ENCODE measurements at regions not wholly inside any gene's neighbourhood (a gene's known extent, or its start where the extent isn't known, plus 50 kb on each side); places are given as distances from the start of the nearest gene placed in this dataset.

DNA sequence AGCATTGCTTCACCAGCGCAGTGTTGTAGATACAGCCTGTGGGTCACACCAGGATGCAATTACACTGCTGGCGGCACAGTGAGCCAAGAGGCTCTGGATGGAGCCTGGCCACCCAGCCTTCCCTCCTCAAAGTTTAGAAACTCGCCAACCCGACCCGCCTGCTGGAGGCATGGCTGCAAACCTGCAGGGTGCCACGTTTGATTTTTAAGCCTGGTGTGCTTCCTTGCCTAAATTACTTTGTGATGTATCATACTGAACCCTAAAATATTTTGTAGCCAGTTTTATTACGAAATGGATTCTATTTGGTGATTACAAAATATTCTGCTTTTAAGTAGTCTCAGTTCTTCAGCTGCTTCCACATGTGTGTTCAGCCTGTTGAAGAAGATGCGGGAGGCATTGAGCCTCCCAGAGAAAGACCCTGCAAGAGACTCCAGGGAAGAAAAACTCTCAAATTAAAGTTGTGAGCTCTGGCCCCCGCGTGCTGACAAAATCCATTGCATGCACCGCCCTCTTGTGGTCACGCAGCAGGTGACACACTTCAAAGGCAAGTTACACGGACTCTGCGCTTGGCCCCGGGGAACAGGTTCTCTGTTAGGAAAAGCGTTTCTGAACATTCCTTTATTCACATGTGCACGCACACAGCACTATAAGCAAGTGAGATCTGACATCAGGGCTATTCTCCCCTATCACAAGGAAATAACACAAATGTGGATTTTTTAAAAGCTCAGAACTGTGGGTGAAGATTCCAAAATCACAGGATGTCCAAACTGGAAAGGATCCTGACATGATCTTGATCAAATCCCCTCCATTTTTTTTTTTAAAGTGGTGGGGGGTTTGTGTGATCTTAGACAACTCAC, 63.0 kb upstream of the TWIST2 start:
- no peaks in the 10 kb centered on the region for H3K36me3 ChIP-seq
- peak; percentile 71 to 87 for ATAC-seq
- no peak for TF ChIP-seq POLR2A (IDR thresholded peaks at IDR 0.05)
- peak; percentile 62 to 86 (median 81) for TF ChIP-seq CTCF (IDR thresholded peaks at IDR 0.05 in 4 of 5, conservative IDR thresholded peaks at IDR 0.05 in 1 of 5)
- peak overlapping the region in 2 of 4 donors; percentile 13 to 48 for H3K27ac ChIP-seq
- in situ Hi-C loops (cut with MboI; ENCODE audit: low sequenced_read_pairs in 4 of 4) (loop anchor here (10.0 to 25.0 kb wide), 2 partner anchors 420 to 423 kb away; no protein-coding TSS in a partner anchor), intact Hi-C loops (cut with DNase I; ENCODE audit: low total_unique reads) (loop anchor here (1.0 to 2.0 kb wide), 2 partner anchors 414 to 428 kb away; no protein-coding TSS in a partner anchor)
- H3K9me3 ChIP-seq = no peaks in the 10 kb centered on the region
- no peak overlapping the region for H3K4me3 ChIP-seq
- peaks cover 7 to 10% of the 10 kb centered on the region in 2 donors for H3K4me1 ChIP-seq
- H3K27me3 ChIP-seq = peaks cover 0 to under 1% (median 0%) of the 10 kb centered on the region in 3 donors
- peak; percentile 47 to 65 for DNase-seq

GRCh38 chr2:238785528-238785860, 62.4 kb upstream of the TWIST2 start:
- intact Hi-C loops (cut with DNase I; ENCODE audit: low total_unique reads) (loop anchor here (1.0 to 2.0 kb wide), 2 partner anchors 415 to 428 kb away; no protein-coding TSS in a partner anchor), in situ Hi-C loops (cut with MboI; ENCODE audit: low sequenced_read_pairs in 4 of 4) (loop anchor here (10.0 to 25.0 kb wide), 2 partner anchors 421 to 423 kb away; no protein-coding TSS in a partner anchor)
- TF ChIP-seq CTCF (IDR thresholded peaks at IDR 0.05 in 4 of 5, conservative IDR thresholded peaks at IDR 0.05 in 1 of 5) (no peak), POLR2A (IDR thresholded peaks at IDR 0.05) (no peak)
- Histone ChIP-seq H3K4me3 (no peak overlapping the region), H3K27me3 (peaks cover 0 to 6% (median 4%) of the 10 kb centered on the region in 3 donors), H3K36me3 (no peaks in the 10 kb centered on the region), H3K9me3 (no peaks in the 10 kb centered on the region), H3K4me1 (peaks cover 7 to 10% of the 10 kb centered on the region in 2 donors), H3K27ac (peak overlapping the region in 1 of 4 donors; percentile 13)
- ATAC-seq (no peak), DNase-seq (no peak)

DNA sequence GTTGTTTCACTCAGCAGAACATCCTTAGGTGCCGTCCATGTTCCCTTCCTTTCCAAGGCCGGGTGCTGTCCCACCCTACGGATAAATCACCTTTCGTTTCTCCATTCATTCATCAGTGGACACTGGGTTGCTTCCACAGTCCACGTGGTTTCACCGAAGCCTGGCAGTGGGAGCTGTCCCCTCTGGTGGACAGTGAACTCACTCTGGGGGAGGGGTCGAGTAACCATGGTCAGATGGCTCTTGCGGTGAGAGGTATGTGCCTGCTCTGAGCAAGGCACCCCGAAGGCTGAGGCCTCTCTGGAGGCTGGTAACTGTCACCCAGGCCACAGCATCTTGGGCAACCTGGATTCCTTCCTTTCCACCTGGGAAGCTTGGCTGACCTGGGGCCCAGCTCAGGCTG, 61.5 kb upstream of the TWIST2 start:
- TF ChIP-seq CTCF (IDR thresholded peaks at IDR 0.05 in 4 of 5, conservative IDR thresholded peaks at IDR 0.05 in 1 of 5) (no peak), POLR2A (IDR thresholded peaks at IDR 0.05) (no peak)
- Histone ChIP-seq H3K4me3 (no peak overlapping the region), H3K9me3 (no peaks in the 10 kb centered on the region), H3K4me1 (peaks cover 7 to 10% of the 10 kb centered on the region in 2 donors), H3K27ac (no peak overlapping the region), H3K36me3 (no peaks in the 10 kb centered on the region), H3K27me3 (peaks cover 0 to 10% (median 4%) of the 10 kb centered on the region in 3 donors)
- in situ Hi-C loops (cut with MboI; ENCODE audit: low sequenced_read_pairs in 4 of 4) (loop anchor here (10.0 to 25.0 kb wide), 2 partner anchors 422 to 424 kb away; no protein-coding TSS in a partner anchor), intact Hi-C loops (cut with DNase I; ENCODE audit: low total_unique reads) (no loop called here)
- ATAC-seq = no peak
- DNase-seq = no peak

GRCh38 chr2:238786792-238787490, 60.9 kb upstream of the TWIST2 start:
- Histone ChIP-seq H3K27ac (no peak overlapping the region), H3K9me3 (no peaks in the 10 kb centered on the region), H3K4me1 (peaks cover 7 to 10% of the 10 kb centered on the region in 2 donors), H3K36me3 (no peaks in the 10 kb centered on the region), H3K27me3 (peaks cover under 1 to 11% (median 5%) of the 10 kb centered on the region in 3 donors), H3K4me3 (no peak overlapping the region)
- in situ Hi-C loops (cut with MboI; ENCODE audit: low sequenced_read_pairs in 4 of 4) = loop anchor here (10.0 to 25.0 kb wide), 2 partner anchors 422 to 425 kb away; no protein-coding TSS in a partner anchor
- no peak for TF ChIP-seq POLR2A (IDR thresholded peaks at IDR 0.05)
- TF ChIP-seq CTCF (IDR thresholded peaks at IDR 0.05 in 4 of 5, conservative IDR thresholded peaks at IDR 0.05 in 1 of 5) = no peak
- intact Hi-C loops (cut with DNase I; ENCODE audit: low total_unique reads) = no loop called here
- no peak for DNase-seq
- no peak for ATAC-seq
